Tibial artery (tissue), 4 donors: ENCODE measurements at regions not wholly inside any gene's neighbourhood (a gene's known extent, or its start where the extent isn't known, plus 50 kb on each side); places are given as distances from the start of the nearest gene placed in this dataset.

ENCODE experiments used
- DNase-seq, 2 donors: peaks; one replicate each; pipeline ENCODE4 v3.0.0-alpha.2; 2019
- H3K27ac ChIP-seq, 2 donors: fragments of 200-600 bp; sonication (generic) in 1 of 2; 1 replicate in 1 of 2; 2 replicates in 1 of 2; pipeline ENCODE4 v1.5.1; 2018 to 2019; ENCODE audit warnings: mild to moderate bottlenecking in 1 of 2
- H3K27me3 ChIP-seq, 2 donors: fragments of 200-600 bp; sonication (generic) in 1 of 2; one replicate each; pipeline versions ENCODE4 v1.5.1 to v1.6.0; 2016 to 2019
- H3K36me3 ChIP-seq, 3 donors: fragments of 200-600 bp; sonication (generic) in 2 of 3; one replicate each; pipeline ENCODE4 v1.5.1; 2016 to 2019; ENCODE audit warnings: mild to moderate bottlenecking in 2 of 3
- H3K4me1 ChIP-seq, 4 donors: fragments of 200-600 bp; sonication (generic) in 2 of 4; 1 replicate in 3 of 4; 2 replicates in 1 of 4; pipeline ENCODE4 v1.5.1; 2016 to 2019
- H3K4me3 ChIP-seq, 2 donors: fragments of 200-600 bp; sonication (generic) in 1 of 2; 1 replicate in 1 of 2; 2 replicates in 1 of 2; pipeline ENCODE4 v1.5.1; 2018 to 2019; ENCODE audit warnings: mild to moderate bottlenecking in 2 of 2
- H3K9me3 ChIP-seq, 3 donors: fragments of 200-600 bp; sonication (generic) in 1 of 3; one replicate each; pipeline ENCODE4 v1.5.1; 2016 to 2019
- CTCF ChIP-seq, 2 experiments: fragments of 200-600 bp in 1 of 2; fragments of 450-650 bp in 1 of 2; IDR thresholded peaks; one replicate each; pipeline ENCODE4 v1.5.1; 2017 to 2019; ENCODE audit warnings: antibody characterized with exemption in 2 of 2, mild to moderate bottlenecking in 1 of 2, moderate library complexity in 1 of 2
- intact Hi-C: fragments of 100-400 bp; cut with DNase I; formaldehyde crosslinking; loops from one replicate; pipeline ENCODE4 v1.15.0; 2023; ENCODE audit warnings: low total_unique reads

- H3K27me3 ChIP-seq: no peaks in the 10 kb centered on the region
- no peak overlapping the region for H3K27ac ChIP-seq
Measured at GRCh38 chr3:181252631-181253030, 263.1 kb upstream of the DNAJC19 start.

GRCh38 chr3:181250714-181251113 is 261.2 kb upstream of the DNAJC19 start:
- no peak for TF ChIP-seq CTCF (IDR thresholded peaks at IDR 0.05)
- DNase-seq: no peak

More at GRCh38 chr3:181252631-181253030, 263.1 kb upstream of the DNAJC19 start:
- Histone ChIP-seq H3K4me1 (no peaks in the 10 kb centered on the region), H3K4me3 (no peak overlapping the region), H3K36me3 (no peaks in the 10 kb centered on the region), H3K9me3 (no peaks in the 10 kb centered on the region)
- TF ChIP-seq CTCF (IDR thresholded peaks at IDR 0.05): no peak
- DNase-seq: no peak
- intact Hi-C loops: no loop called here

GRCh38 chr3:181239441-181239840 is 249.9 kb upstream of the DNAJC19 start:
- intact Hi-C loops: no loop called here
- Histone ChIP-seq H3K4me3 (no peak overlapping the region), H3K27me3 (no peaks in the 10 kb centered on the region), H3K36me3 (no peaks in the 10 kb centered on the region), H3K9me3 (no peaks in the 10 kb centered on the region), H3K4me1 (no peaks in the 10 kb centered on the region), H3K27ac (no peak overlapping the region)
- TF ChIP-seq CTCF (IDR thresholded peaks at IDR 0.05): no peak
- no peak for DNase-seq

More at GRCh38 chr3:181250714-181251113, 261.2 kb upstream of the DNAJC19 start:
- H3K9me3 ChIP-seq: no peaks in the 10 kb centered on the region
- H3K4me3 ChIP-seq: no peak overlapping the region
- no peaks in the 10 kb centered on the region for H3K36me3 ChIP-seq
- no peaks in the 10 kb centered on the region for H3K4me1 ChIP-seq
- no peaks in the 10 kb centered on the region for H3K27me3 ChIP-seq
- no peak overlapping the region for H3K27ac ChIP-seq
- intact Hi-C loops: no loop called here

- H3K27ac ChIP-seq: no peak overlapping the region
- no peaks in the 10 kb centered on the region for H3K27me3 ChIP-seq
- no peaks in the 10 kb centered on the region for H3K36me3 ChIP-seq
- no peak overlapping the region for H3K4me3 ChIP-seq
- DNase-seq: no peak
- intact Hi-C loops: no loop called here
- no peaks in the 10 kb centered on the region for H3K4me1 ChIP-seq
- no peak for TF ChIP-seq CTCF (IDR thresholded peaks at IDR 0.05)
- H3K9me3 ChIP-seq: no peaks in the 10 kb centered on the region
Measured at GRCh38 chr3:181230258-181230657, 240.7 kb upstream of the DNAJC19 start.

GRCh38 chr3:181213347-181213746 is 223.8 kb upstream of the DNAJC19 start:
- no peak for DNase-seq
- intact Hi-C loops: no loop called here
- no peaks in the 10 kb centered on the region for H3K9me3 ChIP-seq
- H3K27ac ChIP-seq: no peak overlapping the region
- H3K4me3 ChIP-seq: no peak overlapping the region
- TF ChIP-seq CTCF (IDR thresholded peaks at IDR 0.05): no peak
- no peaks in the 10 kb centered on the region for H3K27me3 ChIP-seq
- H3K36me3 ChIP-seq: no peaks in the 10 kb centered on the region
- H3K4me1 ChIP-seq: peaks cover 0 to 13% (median 2%) of the 10 kb centered on the region in 4 donors

GRCh38 chr3:181212271-181212670 is 222.7 kb upstream of the DNAJC19 start:
- Histone ChIP-seq H3K4me1 (peaks cover 0 to 13% (median 2%) of the 10 kb centered on the region in 4 donors), H3K27ac (no peak overlapping the region), H3K4me3 (no peak overlapping the region), H3K9me3 (no peaks in the 10 kb centered on the region), H3K27me3 (no peaks in the 10 kb centered on the region), H3K36me3 (no peaks in the 10 kb centered on the region)
- no peak for TF ChIP-seq CTCF (IDR thresholded peaks at IDR 0.05)
- no peak for DNase-seq
- intact Hi-C loops: no loop called here
